ENCODE measurements at regions not wholly inside any gene's neighbourhood (a gene's known extent, or its start where the extent isn't known, plus 50 kb on each side); places are given as distances from the start of the nearest gene placed in this dataset.
"Not testable (repeated sequence)": the region's sequence is repeated elsewhere in the genome, so short reads cannot be mapped to it uniquely, and the experiment has no call there.

DNA sequence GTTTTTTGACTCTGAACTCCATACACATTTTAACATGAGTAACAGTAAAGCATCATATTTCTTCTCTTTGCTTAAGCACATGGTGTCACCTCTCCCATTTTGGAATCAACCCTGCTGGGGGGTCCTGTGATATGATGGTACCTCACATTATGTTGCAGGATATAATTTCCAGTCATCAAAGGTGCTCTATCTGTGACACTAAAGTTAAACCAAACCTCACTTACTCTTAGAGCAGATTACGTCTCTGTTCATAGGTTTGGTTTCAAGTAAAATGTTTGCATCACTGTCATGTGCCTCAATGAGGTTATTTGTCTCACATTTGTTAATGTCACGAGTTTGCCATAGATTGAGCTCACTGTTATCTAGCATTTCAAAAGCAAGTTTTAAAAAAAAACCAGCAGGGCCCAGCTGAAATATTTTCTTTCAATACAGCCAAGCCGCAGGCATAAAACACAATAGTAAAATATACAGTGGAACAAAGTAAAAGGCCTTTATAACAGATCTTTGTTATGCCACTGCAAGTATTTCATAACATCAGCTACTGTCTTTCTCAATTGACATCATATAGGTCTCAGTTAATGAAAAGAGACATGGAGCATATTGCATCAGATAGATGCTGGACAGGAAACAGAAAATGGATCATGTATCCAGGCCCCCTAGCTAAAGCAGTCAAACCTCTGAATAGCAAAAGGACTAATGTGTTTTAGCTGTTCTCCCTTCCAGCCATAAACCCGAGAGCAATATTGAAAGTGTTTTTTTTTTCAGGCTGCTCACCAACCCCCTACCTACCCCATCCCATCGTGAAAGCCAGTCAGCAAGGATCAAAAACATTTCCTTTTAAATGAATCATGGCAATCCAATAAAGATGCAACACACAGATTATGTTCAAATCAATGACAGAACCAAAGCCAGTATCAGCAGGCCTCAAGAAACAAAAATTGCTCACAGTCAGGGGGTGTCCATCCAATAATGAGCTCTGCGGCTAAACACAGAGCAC lies 182.1 kb upstream of the ITGA1 start:
- DNase-seq (ENCODE audit: low spot score): no peak

DNA sequence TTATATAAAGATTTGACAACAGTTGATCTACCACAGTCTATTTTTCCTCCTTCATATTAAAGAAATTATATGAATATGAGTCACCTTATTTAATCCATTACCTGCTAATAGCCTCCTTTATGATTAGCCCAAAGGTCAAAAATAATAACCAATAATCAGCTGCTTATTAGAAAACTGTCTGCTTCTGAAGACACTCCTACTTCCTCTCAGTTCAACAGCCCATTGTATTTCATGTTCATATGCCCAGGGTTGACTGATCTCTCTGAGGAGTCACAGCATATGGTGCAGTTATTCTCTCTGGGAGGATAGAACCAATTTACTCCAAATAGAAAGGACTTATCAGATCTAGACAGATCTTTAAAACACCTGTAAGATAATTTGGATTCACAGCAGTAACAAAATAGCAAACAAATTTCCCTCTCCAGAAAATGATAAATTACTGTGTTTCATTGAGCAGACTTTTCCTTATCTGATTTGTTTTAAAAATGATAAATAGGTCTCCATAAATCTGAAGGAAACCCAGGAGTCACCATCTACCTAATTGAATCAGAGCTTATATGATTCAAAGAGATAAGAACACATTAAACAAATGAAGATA lies 180.4 kb upstream of the ITGA1 start:
- no peak for DNase-seq (ENCODE audit: low spot score)

DNA sequence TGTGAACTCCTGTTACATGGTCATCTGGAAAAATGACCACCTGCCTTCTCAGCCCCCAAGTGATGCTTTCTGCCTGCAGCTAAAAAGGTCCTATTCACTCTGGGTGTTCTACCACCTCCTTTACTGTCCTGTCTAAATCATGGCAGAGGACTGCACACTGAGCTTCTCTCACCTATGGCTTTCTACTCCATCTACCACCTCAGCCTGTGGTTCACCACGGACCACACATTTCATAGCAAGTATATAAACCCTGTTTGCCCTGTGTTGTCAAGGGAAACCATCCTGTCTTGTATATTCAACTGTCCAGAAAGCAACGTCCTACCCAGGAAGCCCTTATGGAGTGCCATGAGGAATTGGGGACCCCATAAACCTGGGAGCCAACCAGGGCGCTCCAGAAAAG lies 167.4 kb upstream of the ITGA1 start:
- DNase-seq (ENCODE audit: low spot score): no peak

DNA sequence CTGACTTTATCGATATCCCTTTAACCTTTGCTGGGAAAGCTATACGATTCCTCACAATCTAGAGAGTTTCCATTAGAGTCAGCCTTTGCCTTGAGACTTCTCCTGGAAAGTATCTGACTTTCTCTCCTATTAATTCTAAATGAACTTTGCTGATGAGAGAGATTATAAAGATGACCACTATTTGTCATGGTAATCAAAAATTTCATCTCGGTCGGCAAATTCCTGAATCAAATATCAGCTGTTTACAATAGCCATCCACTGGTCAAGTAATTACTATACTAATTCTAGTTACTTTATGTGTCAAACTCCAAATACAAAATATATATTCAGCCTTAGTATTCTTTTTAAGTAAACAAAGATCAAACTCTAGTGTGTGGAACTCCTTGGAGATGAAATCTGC lies 164.4 kb upstream of the ITGA1 start:
- no peak for DNase-seq (ENCODE audit: low spot score)

DNA sequence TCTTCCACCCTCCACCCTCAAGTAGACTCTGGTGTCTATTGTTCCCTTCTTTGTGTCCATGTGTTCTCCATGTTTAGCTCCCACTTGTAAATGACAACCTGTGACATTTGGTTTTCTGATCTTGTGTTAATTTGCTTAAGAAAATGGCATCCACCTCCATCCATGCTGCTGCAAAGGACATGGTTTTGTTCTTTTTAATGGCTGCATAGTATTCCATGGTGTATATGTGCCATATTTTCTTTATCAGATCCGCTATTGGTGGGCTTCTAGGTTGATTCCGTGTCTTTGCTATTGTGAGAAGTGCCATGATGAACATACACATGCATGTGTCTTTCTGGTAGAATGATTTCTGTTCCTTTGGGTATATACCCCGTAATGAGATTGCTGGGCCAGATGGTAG lies 163.4 kb upstream of the ITGA1 start:
- DNase-seq (ENCODE audit: low spot score): no peak

DNA sequence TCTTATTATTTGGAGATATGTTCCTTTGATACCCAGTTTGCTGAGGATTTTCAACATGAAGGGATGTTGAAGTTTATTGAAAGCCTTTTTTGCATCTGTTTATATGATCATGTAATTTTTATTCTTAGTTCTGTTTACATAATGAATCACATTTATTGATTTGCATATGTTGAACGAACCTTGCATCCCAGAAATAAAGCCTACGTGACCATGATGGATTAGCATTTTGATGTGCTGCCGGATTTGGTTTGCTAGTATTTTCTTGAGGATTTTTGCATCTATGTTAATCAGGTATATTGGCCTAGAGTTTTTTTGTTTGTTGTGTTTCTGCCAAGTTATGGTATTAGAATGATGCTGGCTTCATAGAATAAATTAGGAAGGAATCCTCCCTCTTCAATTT lies 161.4 kb upstream of the ITGA1 start:
- DNase-seq (ENCODE audit: low spot score): no peak

DNA sequence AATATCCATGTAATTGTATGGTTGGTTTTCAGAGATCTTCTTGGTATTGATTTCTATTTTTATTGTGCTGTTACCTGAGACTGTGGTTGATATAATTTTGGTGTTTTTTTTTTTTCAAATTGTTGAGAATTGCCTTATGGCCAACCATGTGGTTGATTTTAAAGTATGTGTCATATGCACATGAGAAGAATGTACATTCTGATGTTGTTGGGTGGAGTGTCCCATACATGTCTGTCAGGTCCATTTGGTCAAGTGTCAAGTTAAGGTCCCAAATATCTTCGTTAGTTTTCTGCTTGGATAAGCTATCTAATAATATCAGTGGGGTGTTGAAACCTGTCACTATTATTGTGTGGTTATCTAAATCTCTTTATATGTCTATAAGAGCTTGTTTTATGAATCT lies 160.0 kb upstream of the ITGA1 start:
- DNase-seq (ENCODE audit: low spot score): no peak

DNA sequence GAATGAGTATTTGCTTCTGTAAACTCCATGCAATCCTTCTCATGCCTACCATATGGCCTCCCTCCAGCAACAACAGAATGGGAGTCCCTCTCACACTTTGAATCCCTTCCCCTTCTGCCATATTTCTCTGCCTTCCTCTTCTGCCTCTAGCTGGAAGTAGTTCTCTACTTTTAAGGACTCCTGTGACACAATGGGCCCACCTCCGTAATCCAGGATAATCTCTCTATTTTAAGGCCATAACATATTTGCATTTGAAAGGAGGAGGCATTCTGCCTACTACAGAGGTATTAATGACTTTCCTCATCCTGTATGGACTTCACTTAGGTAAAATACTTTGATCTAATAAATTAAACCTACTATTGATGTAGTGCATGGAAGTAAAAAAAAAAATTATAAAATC lies 155.4 kb upstream of the ITGA1 start:
- no peak for DNase-seq (ENCODE audit: low spot score)

DNA sequence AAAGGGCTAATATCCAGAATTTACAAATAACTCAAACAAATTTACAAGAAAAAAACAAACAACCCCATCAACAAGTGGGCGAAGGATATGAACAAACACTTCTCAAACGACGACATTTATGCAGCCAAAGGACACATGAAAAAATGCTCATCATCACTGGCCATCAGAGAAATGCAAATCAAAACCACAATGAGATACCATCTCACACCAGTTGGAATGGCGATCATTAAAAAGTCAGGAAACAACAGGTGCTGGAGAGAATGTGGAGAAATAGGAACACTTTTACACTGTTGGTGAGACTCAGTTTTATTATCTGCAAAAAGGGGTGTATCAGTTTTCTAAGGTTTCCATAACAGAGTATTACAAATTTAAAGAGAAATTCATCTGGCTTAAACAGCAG lies 153.5 kb upstream of the ITGA1 start:
- DNase-seq (ENCODE audit: low spot score): not testable (repeated sequence)

DNA sequence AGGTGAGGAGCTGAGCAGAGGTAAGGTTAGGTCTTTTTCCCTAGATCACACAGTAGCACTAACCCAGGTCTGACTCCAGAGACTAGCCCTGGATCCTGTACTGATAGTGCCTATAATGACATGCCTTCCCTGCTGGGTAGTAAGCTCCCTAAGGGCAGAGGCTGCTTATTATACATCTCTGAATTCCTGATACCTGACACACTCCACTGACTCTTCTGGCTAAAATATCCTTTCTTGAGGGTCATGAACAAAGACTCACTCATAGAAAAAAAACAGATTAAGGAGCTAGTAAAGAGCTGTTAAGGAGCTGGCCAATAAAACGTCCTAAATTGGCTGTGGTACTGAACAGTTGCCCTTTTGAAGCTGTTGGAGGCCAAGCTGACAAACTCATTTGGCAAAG lies 149.0 kb upstream of the ITGA1 start:
- no peak for DNase-seq (ENCODE audit: low spot score)

DNA sequence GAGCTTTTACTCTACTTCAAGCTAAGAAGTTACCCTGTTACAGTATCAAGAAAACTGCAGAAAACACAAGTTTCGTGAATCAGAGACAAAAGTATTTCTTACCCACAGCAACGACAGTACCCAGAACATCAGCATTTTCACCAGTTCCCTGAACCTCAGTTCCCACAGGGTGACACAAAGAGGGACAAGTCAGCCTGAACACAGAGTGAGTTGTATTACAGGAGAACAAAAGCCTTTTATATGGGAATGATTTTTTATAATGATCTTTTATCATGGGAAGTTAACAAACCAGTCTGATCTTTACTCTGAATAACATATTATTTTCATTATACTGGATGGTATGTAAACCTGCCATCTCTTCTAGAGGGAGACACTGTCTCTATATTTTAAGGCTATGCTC lies 139.0 kb upstream of the ITGA1 start:
- no peak for DNase-seq (ENCODE audit: low spot score)

DNA sequence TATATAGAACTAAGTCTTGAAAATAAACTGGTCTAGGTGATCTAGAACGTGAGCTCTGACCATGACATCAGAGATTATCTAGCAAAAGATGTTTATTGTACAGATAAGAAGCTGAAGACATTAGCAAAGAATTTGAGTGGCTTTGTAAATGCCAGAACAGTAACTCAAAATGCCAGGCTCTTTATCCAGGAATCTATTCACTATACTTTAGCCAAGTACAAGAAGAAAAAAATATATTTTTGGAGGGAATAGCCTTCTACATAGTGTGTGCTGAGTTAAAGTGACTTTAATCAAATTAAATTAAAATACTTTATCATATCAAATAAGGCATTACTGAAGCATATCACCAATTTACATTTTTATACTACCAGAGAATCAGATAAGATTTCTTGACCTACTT lies 132.6 kb upstream of the ITGA1 start:
- no peak for DNase-seq (ENCODE audit: low spot score)

DNA sequence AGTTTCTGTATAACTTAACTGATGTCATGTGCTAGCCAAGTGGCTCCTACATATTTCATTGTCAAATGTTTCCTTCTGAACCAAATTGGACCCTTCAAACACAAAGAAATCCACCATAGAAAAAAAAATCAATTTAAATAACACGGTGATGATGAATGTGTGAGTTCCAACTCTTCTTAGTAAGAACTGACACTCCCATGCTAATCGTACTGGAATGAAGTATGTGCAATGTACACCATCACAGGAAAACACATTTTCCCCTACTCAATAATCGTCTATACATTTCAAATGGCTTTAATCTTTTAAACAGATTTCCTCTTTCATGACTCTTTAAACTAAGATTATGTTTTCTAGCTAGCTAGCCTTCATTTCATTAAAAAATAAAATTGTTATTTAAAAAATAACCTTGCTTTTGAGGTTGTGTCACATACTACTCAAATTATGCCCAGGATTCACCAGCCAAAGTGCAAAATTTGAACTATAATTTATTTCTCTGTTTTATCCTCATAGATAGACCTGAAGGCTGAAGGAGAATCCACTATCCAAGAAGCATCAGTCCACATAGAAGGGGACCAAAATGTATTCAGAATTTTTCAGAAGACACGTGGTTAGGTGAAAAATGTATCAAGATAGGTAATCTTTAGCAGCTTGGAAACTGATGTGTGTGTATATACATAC lies 131.0 kb upstream of the ITGA1 start:
- DNase-seq (ENCODE audit: low spot score): peak; percentile 18

DNA sequence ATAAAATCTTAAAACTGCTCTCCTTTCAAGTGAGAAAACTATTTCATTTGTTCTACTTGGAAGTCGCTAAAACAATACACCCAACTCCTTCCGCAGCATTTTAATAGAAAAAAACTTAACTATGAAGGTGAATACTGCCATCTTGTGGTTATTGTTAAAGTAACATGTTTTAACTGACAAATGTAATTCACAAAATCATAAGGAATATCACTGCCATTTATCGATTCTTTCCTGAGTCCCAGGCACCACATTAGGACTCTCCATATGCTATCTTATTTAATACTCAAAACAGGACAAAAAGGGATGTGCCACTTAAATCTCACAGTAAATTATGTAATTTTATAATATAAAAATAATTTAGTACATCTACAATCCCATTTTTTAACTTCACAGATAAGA lies 130.5 kb upstream of the ITGA1 start:
- peak; percentile 61 for DNase-seq (ENCODE audit: low spot score)

DNA sequence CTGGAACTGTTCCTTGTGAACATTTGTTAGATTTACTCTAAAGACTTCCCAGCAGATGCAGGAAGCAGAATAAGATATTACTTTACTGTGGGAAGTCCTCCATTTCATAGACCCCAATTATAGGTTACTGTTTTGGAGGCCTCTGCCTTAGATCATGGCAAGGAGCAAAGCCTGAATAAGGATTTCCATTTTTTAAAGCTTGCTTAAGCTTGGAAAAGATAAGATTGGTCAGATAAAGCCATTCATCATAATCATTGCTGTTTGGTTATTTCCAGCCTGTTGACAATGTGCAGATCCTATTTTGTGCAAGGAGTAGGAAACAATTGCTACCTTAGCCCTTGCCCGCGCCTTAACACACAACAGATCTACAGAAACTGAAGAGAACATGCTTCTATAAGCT lies 129.5 kb upstream of the ITGA1 start:
- DNase-seq (ENCODE audit: low spot score): no peak

DNA sequence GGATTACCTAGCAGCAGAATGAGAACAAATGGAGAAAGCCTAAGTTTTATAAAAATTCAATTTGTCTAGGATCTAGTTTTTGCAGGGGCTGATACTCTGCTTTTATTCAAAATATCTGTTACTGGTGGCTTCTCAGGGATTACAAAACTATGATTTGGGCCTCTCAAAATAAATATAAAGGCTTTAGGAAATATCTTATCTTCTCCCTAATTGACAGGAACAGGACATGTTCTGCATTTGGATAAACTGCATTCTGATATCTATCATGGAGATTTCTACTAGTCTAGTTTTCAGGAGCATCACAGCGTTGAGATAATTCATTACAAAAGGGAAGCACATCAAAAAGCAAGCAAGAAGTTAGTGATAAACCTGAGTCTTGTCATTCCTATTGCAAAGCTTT lies 127.1 kb upstream of the ITGA1 start:
- DNase-seq (ENCODE audit: low spot score): no peak

DNA sequence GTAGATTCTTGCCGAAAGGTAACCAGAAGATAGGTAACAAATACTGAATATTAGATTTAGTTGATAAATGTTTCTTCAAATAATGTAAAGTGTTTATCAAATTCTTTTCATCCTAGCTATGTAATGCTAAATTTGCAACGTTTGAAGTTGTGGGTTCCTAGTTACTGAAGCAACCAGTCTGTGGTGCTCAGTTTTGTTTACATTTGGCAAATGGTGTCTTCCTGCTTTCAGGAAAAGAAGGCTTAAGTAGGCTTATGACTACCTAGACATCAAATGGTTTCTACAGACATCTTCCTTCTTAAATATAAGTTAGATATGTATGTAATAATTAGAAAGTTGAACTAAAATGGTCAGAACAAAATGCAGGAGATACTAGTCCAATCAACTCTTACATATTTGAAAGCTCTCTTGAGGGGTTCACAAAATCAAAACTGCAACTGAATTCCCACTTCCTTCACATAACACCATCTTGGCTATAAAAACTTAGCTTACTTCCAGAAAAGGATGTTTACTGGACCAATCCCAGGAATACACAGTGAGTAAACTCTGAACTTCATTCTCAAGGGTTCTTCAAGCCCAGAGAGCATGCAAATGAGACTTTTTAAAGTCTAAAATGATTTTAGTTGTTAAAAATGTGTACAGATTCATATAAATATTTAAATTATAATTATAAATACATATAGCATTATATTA lies 125.7 kb upstream of the ITGA1 start:
- DNase-seq (ENCODE audit: low spot score): no peak

DNA sequence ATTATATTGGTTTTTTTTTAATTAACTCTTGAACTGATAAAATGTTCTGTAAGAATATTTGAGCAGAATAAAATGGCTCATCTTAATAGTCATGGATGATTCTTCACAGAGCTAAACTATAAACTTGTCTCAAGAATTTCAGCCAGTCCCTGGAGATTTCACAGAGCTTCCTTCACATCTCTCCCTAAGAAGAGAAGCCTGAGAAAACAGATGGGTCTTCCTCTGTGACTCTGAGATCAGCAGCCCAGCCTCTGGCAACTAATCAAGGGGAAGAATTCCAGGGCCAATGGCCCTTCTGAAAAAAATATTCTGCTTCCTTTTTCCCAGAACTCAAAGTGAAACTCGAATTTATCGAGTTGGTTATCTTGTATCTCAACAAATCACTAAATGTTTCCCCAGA lies 122.2 kb upstream of the ITGA1 start:
- no peak for DNase-seq (ENCODE audit: low spot score)

DNA sequence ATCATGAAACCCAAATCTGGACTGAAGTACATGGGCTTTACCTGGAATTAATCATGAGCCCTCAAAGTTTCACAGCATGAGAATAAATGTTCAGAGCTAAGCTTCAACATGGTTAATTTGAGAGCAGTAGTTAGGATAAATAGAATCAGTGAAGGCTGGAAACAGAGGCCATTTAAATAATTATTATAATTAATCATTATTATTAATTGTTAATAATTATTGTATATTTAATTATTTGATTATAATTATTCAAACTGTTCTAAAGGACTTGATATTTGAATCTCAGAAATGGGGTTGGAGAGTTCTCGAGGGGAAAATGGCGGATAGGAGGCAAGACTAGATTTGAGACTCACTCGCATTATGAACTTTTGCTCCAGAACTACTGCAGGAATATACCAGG lies 119.6 kb upstream of the ITGA1 start:
- no peak for DNase-seq (ENCODE audit: low spot score)

DNA sequence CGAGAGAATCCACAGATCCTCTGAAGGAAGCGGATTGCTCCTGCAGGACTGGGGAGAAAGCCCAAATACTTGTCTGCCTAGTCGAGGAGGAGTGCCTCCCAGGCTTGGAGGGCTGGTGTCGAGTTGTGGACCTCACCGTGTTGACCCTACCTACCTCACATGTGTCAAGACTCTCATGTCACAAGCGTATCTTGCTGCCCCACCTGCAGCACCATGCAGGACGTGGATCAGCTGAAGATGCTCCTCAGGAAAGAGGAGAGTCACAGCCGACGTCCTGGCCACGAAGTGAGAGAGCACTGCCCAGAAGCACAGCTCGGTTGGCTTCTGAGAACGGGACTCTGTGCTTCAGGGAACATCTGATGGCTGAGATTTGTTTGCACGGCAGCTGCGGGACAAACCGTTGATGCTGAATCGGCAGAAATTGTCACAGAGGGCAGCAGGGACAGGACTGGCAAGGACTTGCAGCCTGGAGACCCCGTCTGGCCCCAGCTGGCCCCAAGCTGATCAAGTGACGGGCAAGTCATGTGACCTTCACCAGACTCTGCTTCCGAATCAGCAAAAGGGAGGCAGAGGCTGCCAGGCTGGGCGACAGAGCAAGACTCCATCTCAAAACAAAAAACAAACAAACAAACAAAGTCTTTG lies 119.1 kb upstream of the ITGA1 start:
- no peak for DNase-seq (ENCODE audit: low spot score)

DNA sequence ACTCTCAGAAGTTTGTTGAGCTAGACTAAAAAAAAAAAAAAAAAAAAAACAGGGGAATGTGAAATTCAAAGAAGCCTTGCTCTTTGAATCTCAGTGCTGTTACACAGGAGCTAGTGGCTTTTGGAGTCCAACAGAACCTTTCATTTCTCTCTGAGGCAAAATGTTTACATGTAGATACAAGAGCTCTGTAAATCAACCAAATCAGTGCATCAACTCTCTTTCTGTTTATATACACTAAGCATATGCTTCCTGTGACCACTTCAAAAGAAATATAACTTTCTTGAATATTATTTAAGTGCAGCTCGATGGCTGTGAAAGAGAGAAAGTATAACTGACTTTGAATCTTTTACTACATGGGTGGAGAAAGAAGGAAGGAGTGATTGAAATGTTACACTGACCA lies 115.3 kb upstream of the ITGA1 start:
- DNase-seq (ENCODE audit: low spot score): no peak

DNA sequence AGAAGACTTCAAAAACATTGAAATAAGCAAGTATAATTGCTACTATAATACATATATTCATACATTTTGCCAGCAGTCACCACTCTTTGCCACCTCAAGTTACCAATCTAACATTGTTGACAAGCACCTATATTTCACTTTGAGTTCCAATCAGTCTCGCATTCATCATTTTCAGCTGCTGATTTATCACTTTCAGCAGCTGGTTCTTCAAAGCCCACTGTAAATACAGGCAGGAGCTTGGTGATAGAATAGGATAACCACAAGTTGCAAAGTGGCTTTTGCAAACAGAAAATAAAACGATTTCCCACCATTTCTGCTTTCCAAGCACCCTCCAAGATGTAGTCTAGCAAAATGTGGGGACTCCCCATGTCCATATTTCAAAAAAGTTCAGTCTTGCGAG lies 114.2 kb upstream of the ITGA1 start:
- no peak for DNase-seq (ENCODE audit: low spot score)

Data from iPS-NIHi11 (cell line).